ENCODE measurements at regions not wholly inside any gene's neighbourhood (a gene's known extent, or its start where the extent isn't known, plus 50 kb on each side); places are given as distances from the start of the nearest gene placed in this dataset.

DNA sequence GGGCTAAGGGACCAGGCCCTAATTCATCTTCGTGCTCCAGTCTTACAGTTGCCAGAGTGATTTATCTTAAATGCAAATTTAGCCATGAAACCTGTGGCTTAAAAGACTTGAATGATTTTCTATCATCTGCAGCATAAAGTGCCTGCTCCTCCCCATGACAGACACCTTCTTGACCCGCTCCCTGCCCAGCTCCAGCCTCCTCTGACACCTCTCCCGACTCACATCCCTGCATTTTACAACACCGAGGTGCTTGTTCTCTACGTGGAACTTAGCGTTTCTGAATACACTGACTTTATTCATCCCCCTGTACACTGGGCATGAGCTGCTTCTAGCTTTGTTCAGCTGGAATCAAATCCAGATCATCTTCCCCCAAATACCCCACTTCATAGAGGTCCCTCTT lies 128.7 kb upstream of the MYO16 start:
- Histone ChIP-seq H3K4me3 (ENCODE audit: insufficient read depth, low read depth, low read length) (no peak overlapping the region), H3K36me3 (ENCODE audit: control insufficient read depth, insufficient read depth, low read length) (no peaks in the 10 kb centered on the region), H3K27ac (ENCODE audit: insufficient read depth, low read depth, low read length, poor library complexity, severe bottlenecking) (no peak overlapping the region), H3K27me3 (ENCODE audit: control insufficient read depth, insufficient read depth, low read length, poor library complexity, severe bottlenecking) (peaks cover 28% of the 10 kb centered on the region), H3K4me1 (ENCODE audit: control insufficient read depth, insufficient read depth, low read length) (peaks cover 8% of the 10 kb centered on the region), H3K9me3 (ENCODE audit: control insufficient read depth, low read length) (no peaks in the 10 kb centered on the region)
- WGBS, 2 experiments = 79 to 82% methylated on average over 6 of the region's 6 CpGs

GRCh38 chr13:108508263-108508662 lies 121.1 kb upstream of the MYO16 start:
- Histone ChIP-seq H3K4me1 (ENCODE audit: control insufficient read depth, insufficient read depth, low read length) (no peaks in the 10 kb centered on the region), H3K27ac (ENCODE audit: insufficient read depth, low read depth, low read length, poor library complexity, severe bottlenecking) (no peak overlapping the region), H3K9me3 (ENCODE audit: control insufficient read depth, low read length) (no peaks in the 10 kb centered on the region), H3K27me3 (ENCODE audit: control insufficient read depth, insufficient read depth, low read length, poor library complexity, severe bottlenecking) (no peaks in the 10 kb centered on the region), H3K4me3 (ENCODE audit: insufficient read depth, low read depth, low read length) (no peak overlapping the region), H3K36me3 (ENCODE audit: control insufficient read depth, insufficient read depth, low read length) (no peaks in the 10 kb centered on the region)
- WGBS, 2 experiments = 0 to 6% methylated on average over 1 of the region's 1 CpG

GRCh38 chr13:108525827-108526226 lies 103.6 kb upstream of the MYO16 start:
- no peaks in the 10 kb centered on the region for H3K9me3 ChIP-seq (ENCODE audit: control insufficient read depth, low read length)
- H3K27ac ChIP-seq (ENCODE audit: insufficient read depth, low read depth, low read length, poor library complexity, severe bottlenecking) = no peak overlapping the region
- H3K4me3 ChIP-seq (ENCODE audit: insufficient read depth, low read depth, low read length) = no peak overlapping the region
- no CpG with 5 or more reads among the region's 1 CpG for whole genome bisulfite sequencing, 2 experiments
- no peaks in the 10 kb centered on the region for H3K36me3 ChIP-seq (ENCODE audit: control insufficient read depth, insufficient read depth, low read length)
- peaks cover 4% of the 10 kb centered on the region for H3K4me1 ChIP-seq (ENCODE audit: control insufficient read depth, insufficient read depth, low read length)
- no peaks in the 10 kb centered on the region for H3K27me3 ChIP-seq (ENCODE audit: control insufficient read depth, insufficient read depth, low read length, poor library complexity, severe bottlenecking)

- H3K27me3 ChIP-seq (ENCODE audit: control insufficient read depth, insufficient read depth, low read length, poor library complexity, severe bottlenecking) = no peaks in the 10 kb centered on the region
- WGBS, 2 experiments = 86 to 97% methylated on average over 3 to 4 of the region's 4 CpGs
These were observed 103.1 kb upstream of the MYO16 start for GRCh38 chr13:108526286-108526685.

DNA sequence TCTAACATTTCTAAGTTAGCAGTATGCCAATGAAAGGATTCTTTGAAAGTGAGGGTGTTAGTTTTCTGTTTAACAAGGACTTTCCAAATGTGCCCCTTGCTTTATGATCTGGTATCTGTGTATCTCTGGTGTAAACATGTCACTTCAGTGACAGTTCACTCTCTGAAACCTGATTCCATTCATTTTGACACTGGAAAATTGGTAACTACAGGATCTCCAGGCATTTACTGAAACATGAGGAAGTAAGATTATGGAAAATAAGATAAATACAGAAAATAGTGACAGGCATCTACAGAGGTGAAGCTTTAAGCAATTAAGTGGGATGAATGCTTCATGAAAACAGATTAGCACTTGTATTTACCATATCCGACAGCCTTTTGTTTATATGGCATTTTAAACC lies 101.6 kb upstream of the MYO16 start:
- Histone ChIP-seq H3K9me3 (ENCODE audit: control insufficient read depth, low read length) (no peaks in the 10 kb centered on the region), H3K27ac (ENCODE audit: insufficient read depth, low read depth, low read length, poor library complexity, severe bottlenecking) (no peak overlapping the region), H3K4me1 (ENCODE audit: control insufficient read depth, insufficient read depth, low read length) (peaks cover 4% of the 10 kb centered on the region), H3K36me3 (ENCODE audit: control insufficient read depth, insufficient read depth, low read length) (no peaks in the 10 kb centered on the region), H3K27me3 (ENCODE audit: control insufficient read depth, insufficient read depth, low read length, poor library complexity, severe bottlenecking) (no peaks in the 10 kb centered on the region), H3K4me3 (ENCODE audit: insufficient read depth, low read depth, low read length) (no peak overlapping the region)
- 80 to 82% methylated on average over 1 of the region's 1 CpG for WGBS, 2 experiments

More at GRCh38 chr13:108526286-108526685, 103.1 kb upstream of the MYO16 start:
- H3K4me1 ChIP-seq (ENCODE audit: control insufficient read depth, insufficient read depth, low read length) = peaks cover 4% of the 10 kb centered on the region
- H3K9me3 ChIP-seq (ENCODE audit: control insufficient read depth, low read length) = no peaks in the 10 kb centered on the region
- H3K27ac ChIP-seq (ENCODE audit: insufficient read depth, low read depth, low read length, poor library complexity, severe bottlenecking) = no peak overlapping the region
- H3K4me3 ChIP-seq (ENCODE audit: insufficient read depth, low read depth, low read length) = no peak overlapping the region
- no peaks in the 10 kb centered on the region for H3K36me3 ChIP-seq (ENCODE audit: control insufficient read depth, insufficient read depth, low read length)

GRCh38 chr13:108528303-108528702 lies 101.1 kb upstream of the MYO16 start:
- Histone ChIP-seq H3K27ac (ENCODE audit: insufficient read depth, low read depth, low read length, poor library complexity, severe bottlenecking) (no peak overlapping the region), H3K27me3 (ENCODE audit: control insufficient read depth, insufficient read depth, low read length, poor library complexity, severe bottlenecking) (no peaks in the 10 kb centered on the region), H3K9me3 (ENCODE audit: control insufficient read depth, low read length) (no peaks in the 10 kb centered on the region), H3K4me1 (ENCODE audit: control insufficient read depth, insufficient read depth, low read length) (peaks cover 4% of the 10 kb centered on the region), H3K4me3 (ENCODE audit: insufficient read depth, low read depth, low read length) (no peak overlapping the region), H3K36me3 (ENCODE audit: control insufficient read depth, insufficient read depth, low read length) (no peaks in the 10 kb centered on the region)
- 75 to 76% methylated on average over 2 of the region's 2 CpGs for WGBS, 2 experiments

DNA sequence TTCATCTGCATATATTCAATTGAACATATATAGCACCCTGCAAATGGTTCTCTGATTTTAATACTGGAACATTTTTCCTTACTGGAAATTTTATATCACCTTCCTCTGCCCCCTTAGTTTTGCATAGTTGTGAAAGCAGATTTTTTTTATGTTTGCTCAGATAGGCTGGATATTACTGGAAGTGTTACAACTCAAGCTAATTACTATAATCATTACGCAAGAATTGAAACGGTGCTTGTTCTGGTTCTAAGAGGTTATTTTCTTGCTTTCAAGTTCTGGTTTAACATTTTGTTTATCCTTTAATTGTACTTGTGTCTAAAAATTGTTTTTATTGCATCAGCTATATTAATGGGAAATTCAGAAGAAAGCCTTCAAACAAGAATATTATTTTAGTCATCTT lies 95.6 kb upstream of the MYO16 start:
- no peaks in the 10 kb centered on the region for H3K9me3 ChIP-seq (ENCODE audit: control insufficient read depth, low read length)
- H3K4me3 ChIP-seq (ENCODE audit: insufficient read depth, low read depth, low read length) = no peak overlapping the region
- no peak overlapping the region for H3K27ac ChIP-seq (ENCODE audit: insufficient read depth, low read depth, low read length, poor library complexity, severe bottlenecking)
- WGBS, 2 experiments = 92 to 100% methylated on average over 1 to 2 of the region's 2 CpGs
- H3K36me3 ChIP-seq (ENCODE audit: control insufficient read depth, insufficient read depth, low read length) = no peaks in the 10 kb centered on the region
- H3K4me1 ChIP-seq (ENCODE audit: control insufficient read depth, insufficient read depth, low read length) = no peaks in the 10 kb centered on the region
- no peaks in the 10 kb centered on the region for H3K27me3 ChIP-seq (ENCODE audit: control insufficient read depth, insufficient read depth, low read length, poor library complexity, severe bottlenecking)

GRCh38 chr13:108534728-108535127 lies 94.7 kb upstream of the MYO16 start:
- Histone ChIP-seq H3K4me3 (ENCODE audit: insufficient read depth, low read depth, low read length) (no peak overlapping the region), H3K9me3 (ENCODE audit: control insufficient read depth, low read length) (no peaks in the 10 kb centered on the region), H3K36me3 (ENCODE audit: control insufficient read depth, insufficient read depth, low read length) (no peaks in the 10 kb centered on the region), H3K27me3 (ENCODE audit: control insufficient read depth, insufficient read depth, low read length, poor library complexity, severe bottlenecking) (no peaks in the 10 kb centered on the region), H3K27ac (ENCODE audit: insufficient read depth, low read depth, low read length, poor library complexity, severe bottlenecking) (no peak overlapping the region), H3K4me1 (ENCODE audit: control insufficient read depth, insufficient read depth, low read length) (no peaks in the 10 kb centered on the region)

DNA sequence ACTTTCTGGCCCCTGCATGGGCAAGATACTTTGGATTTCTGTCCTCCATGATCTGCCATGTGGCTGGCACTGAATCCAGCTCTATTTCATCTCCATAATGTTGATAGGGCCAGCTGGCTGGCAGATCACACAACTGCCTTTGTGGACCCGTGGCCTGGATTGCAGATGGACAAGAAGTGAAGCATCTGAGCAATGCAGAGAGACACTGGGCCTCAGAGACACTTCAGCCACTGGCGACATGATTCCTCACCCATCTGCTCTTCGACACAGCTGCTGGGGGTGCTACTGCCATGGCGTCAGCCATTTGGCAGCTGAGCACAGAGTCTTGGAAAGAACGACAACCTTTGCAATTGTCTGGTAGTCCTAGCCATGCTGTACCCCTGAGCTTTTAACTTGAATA lies 79.5 kb upstream of the MYO16 start:
- WGBS, 2 experiments = 93 to 95% methylated on average over 5 of the region's 5 CpGs
- Histone ChIP-seq H3K4me3 (ENCODE audit: insufficient read depth, low read depth, low read length) (no peak overlapping the region), H3K27ac (ENCODE audit: insufficient read depth, low read depth, low read length, poor library complexity, severe bottlenecking) (no peak overlapping the region), H3K4me1 (ENCODE audit: control insufficient read depth, insufficient read depth, low read length) (no peaks in the 10 kb centered on the region), H3K27me3 (ENCODE audit: control insufficient read depth, insufficient read depth, low read length, poor library complexity, severe bottlenecking) (no peaks in the 10 kb centered on the region), H3K36me3 (ENCODE audit: control insufficient read depth, insufficient read depth, low read length) (no peaks in the 10 kb centered on the region), H3K9me3 (ENCODE audit: control insufficient read depth, low read length) (no peaks in the 10 kb centered on the region)

DNA sequence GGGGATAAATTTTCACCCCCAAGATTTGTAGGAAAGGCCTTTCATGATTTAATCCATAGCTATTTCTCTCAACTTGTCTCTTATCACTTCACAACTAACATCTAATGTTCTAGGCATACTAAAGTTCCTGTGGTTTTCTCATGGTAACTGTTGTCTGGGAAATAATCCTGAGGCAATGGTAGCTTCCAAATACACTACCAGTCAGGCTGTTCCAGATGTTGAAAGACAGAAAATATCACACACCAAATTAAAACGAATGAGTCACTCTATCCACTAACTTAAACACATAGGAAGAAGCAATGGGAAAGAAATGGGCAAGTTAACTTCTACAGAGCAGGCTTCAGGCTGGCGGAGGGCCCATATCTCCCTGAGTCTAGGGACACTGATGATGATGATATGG lies 77.7 kb upstream of the MYO16 start:
- H3K9me3 ChIP-seq (ENCODE audit: control insufficient read depth, low read length) = no peaks in the 10 kb centered on the region
- H3K4me3 ChIP-seq (ENCODE audit: insufficient read depth, low read depth, low read length) = no peak overlapping the region
- H3K36me3 ChIP-seq (ENCODE audit: control insufficient read depth, insufficient read depth, low read length) = no peaks in the 10 kb centered on the region
- WGBS, 2 experiments = 90 to 93% methylated on average over 2 of the region's 2 CpGs
- no peaks in the 10 kb centered on the region for H3K27me3 ChIP-seq (ENCODE audit: control insufficient read depth, insufficient read depth, low read length, poor library complexity, severe bottlenecking)
- H3K4me1 ChIP-seq (ENCODE audit: control insufficient read depth, insufficient read depth, low read length) = no peaks in the 10 kb centered on the region
- H3K27ac ChIP-seq (ENCODE audit: insufficient read depth, low read depth, low read length, poor library complexity, severe bottlenecking) = no peak overlapping the region

GRCh38 chr13:108558489-108558888 lies 70.9 kb upstream of the MYO16 start:
- 90 to 92% methylated on average over 4 of the region's 4 CpGs for WGBS, 2 experiments
- Histone ChIP-seq H3K36me3 (ENCODE audit: control insufficient read depth, insufficient read depth, low read length) (no peaks in the 10 kb centered on the region), H3K27ac (ENCODE audit: insufficient read depth, low read depth, low read length, poor library complexity, severe bottlenecking) (no peak overlapping the region), H3K27me3 (ENCODE audit: control insufficient read depth, insufficient read depth, low read length, poor library complexity, severe bottlenecking) (no peaks in the 10 kb centered on the region), H3K4me1 (ENCODE audit: control insufficient read depth, insufficient read depth, low read length) (no peaks in the 10 kb centered on the region), H3K4me3 (ENCODE audit: insufficient read depth, low read depth, low read length) (no peak overlapping the region), H3K9me3 (ENCODE audit: control insufficient read depth, low read length) (no peaks in the 10 kb centered on the region)
